ENCODE measurements at regions not wholly inside any gene's neighbourhood (a gene's known extent, or its start where the extent isn't known, plus 50 kb on each side); places are given as distances from the start of the nearest gene placed in this dataset.
"Not testable (repeated sequence)": the region's sequence is repeated elsewhere in the genome, so short reads cannot be mapped to it uniquely, and the experiment has no call there.

- DNase-seq (ENCODE audit: low read depth in 4 of 4, low spot score in 1 of 4): no peak
Observed at GRCh38 chr11:87484566-87484965, 446.8 kb downstream of the TMEM135 start.

- no peak for DNase-seq (ENCODE audit: low read depth in 4 of 4, low spot score in 1 of 4)
Observed at GRCh38 chr11:87477321-87477720, 439.6 kb downstream of the TMEM135 start.

GRCh38 chr11:87473174-87473573 is 435.4 kb downstream of the TMEM135 start:
- no peak for DNase-seq (ENCODE audit: low read depth in 4 of 4, low spot score in 1 of 4)

GRCh38 chr11:87466223-87466622 is 428.5 kb downstream of the TMEM135 start:
- no peak for DNase-seq (ENCODE audit: low read depth in 4 of 4, low spot score in 1 of 4)

GRCh38 chr11:87465716-87466115 is 428.0 kb downstream of the TMEM135 start:
- DNase-seq (ENCODE audit: low read depth in 4 of 4, low spot score in 1 of 4): no peak

GRCh38 chr11:87463486-87464102 is 425.9 kb downstream of the TMEM135 start:
- no peak for DNase-seq (ENCODE audit: low read depth in 4 of 4, low spot score in 1 of 4)

GRCh38 chr11:87462171-87462570 is 424.4 kb downstream of the TMEM135 start:
- DNase-seq (ENCODE audit: low read depth in 4 of 4, low spot score in 1 of 4): no peak

- DNase-seq (ENCODE audit: low read depth in 4 of 4, low spot score in 1 of 4): no peak
Observed at GRCh38 chr11:87460842-87461637, 423.3 kb downstream of the TMEM135 start.

- DNase-seq (ENCODE audit: low read depth in 4 of 4, low spot score in 1 of 4): no peak
Observed at GRCh38 chr11:87460279-87460678, 422.5 kb downstream of the TMEM135 start.

GRCh38 chr11:87459351-87459750 is 421.6 kb downstream of the TMEM135 start:
- no peak for DNase-seq (ENCODE audit: low read depth in 4 of 4, low spot score in 1 of 4)

GRCh38 chr11:87456499-87456898 is 418.8 kb downstream of the TMEM135 start:
- no peak for DNase-seq (ENCODE audit: low read depth in 4 of 4, low spot score in 1 of 4)

- DNase-seq (ENCODE audit: low read depth in 4 of 4, low spot score in 1 of 4): no peak
Observed at GRCh38 chr11:87455180-87455579, 417.4 kb downstream of the TMEM135 start.

- DNase-seq (ENCODE audit: low read depth in 4 of 4, low spot score in 1 of 4): no peak
Observed at GRCh38 chr11:87454241-87454640, 416.5 kb downstream of the TMEM135 start.

GRCh38 chr11:87453531-87454089 is 415.9 kb downstream of the TMEM135 start:
- DNase-seq (ENCODE audit: low read depth in 4 of 4, low spot score in 1 of 4): no peak

GRCh38 chr11:87452025-87452424 is 414.3 kb downstream of the TMEM135 start:
- DNase-seq (ENCODE audit: low read depth in 4 of 4, low spot score in 1 of 4): not testable (repeated sequence)

- no peak for DNase-seq (ENCODE audit: low read depth in 4 of 4, low spot score in 1 of 4)
Observed at GRCh38 chr11:87451395-87451794, 413.7 kb downstream of the TMEM135 start.

GRCh38 chr11:87447606-87448005 is 409.9 kb downstream of the TMEM135 start:
- no peak for DNase-seq (ENCODE audit: low read depth in 4 of 4, low spot score in 1 of 4)

GRCh38 chr11:87444993-87445392 is 407.3 kb downstream of the TMEM135 start:
- no peak for DNase-seq (ENCODE audit: low read depth in 4 of 4, low spot score in 1 of 4)

- no peak for DNase-seq (ENCODE audit: low read depth in 4 of 4, low spot score in 1 of 4)
Observed at GRCh38 chr11:87443707-87444106, 406.0 kb downstream of the TMEM135 start.

GRCh38 chr11:87440076-87440770 is 402.5 kb downstream of the TMEM135 start:
- DNase-seq (ENCODE audit: low read depth in 4 of 4, low spot score in 1 of 4): no peak

GRCh38 chr11:87438416-87438815 is 400.7 kb downstream of the TMEM135 start:
- no peak for DNase-seq (ENCODE audit: low read depth in 4 of 4, low spot score in 1 of 4)

- DNase-seq (ENCODE audit: low read depth in 4 of 4, low spot score in 1 of 4): no peak
Observed at GRCh38 chr11:87437844-87438223, 400.1 kb downstream of the TMEM135 start.
